Heart right ventricle (tissue), 16 donors: ENCODE measurements at regions not wholly inside any gene's neighbourhood (a gene's known extent, or its start where the extent isn't known, plus 50 kb on each side); places are given as distances from the start of the nearest gene placed in this dataset.
"Not testable (repeated sequence)": the region's sequence is repeated elsewhere in the genome, so short reads cannot be mapped to it uniquely, and the experiment has no call there.

Experiments
- ATAC-seq, 8 donors: fragments of 200-7000 bp; cut with Tn5 transposase; one replicate each; pipeline ENCODE4 v1.9.1; 2020; ENCODE audit warnings: mild to moderate bottlenecking in 8 of 8, moderate library complexity in 8 of 8, moderate number of reproducible peaks in 1 of 8
- DNase-seq, 2 donors: peaks; one replicate each; pipeline ENCODE4 v3.0.0-alpha.2; 2020
- H3K27ac ChIP-seq, 10 donors: fragments of 200-600 bp; sonication (generic) in 2 of 10; one replicate each; pipeline versions ENCODE4 v1.5.0 to v1.8.0; 2020 to 2022; ENCODE audit warnings: mild to moderate bottlenecking in 3 of 10
- H3K27me3 ChIP-seq, 7 donors: fragments of 200-600 bp; one replicate each; pipeline ENCODE4 v1.8.0; 2021 to 2022; ENCODE audit warnings: mild to moderate bottlenecking in 2 of 7
- H3K36me3 ChIP-seq, 9 donors: fragments of 200-600 bp; sonication (generic) in 1 of 9; one replicate each; pipeline versions ENCODE4 v1.5.0 to v1.8.0; 2020 to 2022; ENCODE audit warnings: mild to moderate bottlenecking in 2 of 9
- H3K4me1 ChIP-seq, 9 donors: fragments of 200-600 bp; sonication (generic) in 1 of 9; one replicate each; pipeline versions ENCODE4 v1.5.0 to v1.8.0; 2020 to 2022; ENCODE audit warnings: mild to moderate bottlenecking in 4 of 9
- H3K4me3 ChIP-seq, 10 donors: fragments of 200-600 bp; sonication (generic) in 2 of 10; one replicate each; pipeline versions ENCODE4 v1.5.0 to v1.8.0; 2020 to 2022; ENCODE audit warnings: mild to moderate bottlenecking in 7 of 10, moderate library complexity in 2 of 10
- H3K9me3 ChIP-seq, 11 donors: fragments of 200-600 bp in 10 of 11; sonication (generic) in 2 of 11; one replicate each; pipeline versions ENCODE4 v1.5.0 to v1.8.0; 2013 to 2022; ENCODE audit warnings: mild to moderate bottlenecking in 2 of 11, control low read depth in 1 of 11, moderate library complexity in 1 of 11
- WGBS, 2 donors: extraction: QIAGEN DNeasy Blood & Tissue Kit; methylation state at CpG; one replicate each; pipeline ENCODE4 v1.1.7; 2013; ENCODE audit warnings: inconsistent platforms in 1 of 2; 5-methylcytosine and 5-hydroxymethylcytosine counted together
- intact Hi-C, 10 donors: fragments of 100-400 bp; cut with DNase I; formaldehyde crosslinking; loops; one replicate each; pipeline versions ENCODE4 v1.11.1 to v1.14.2; 2022
- TF ChIP-seq, protein P1 (sequence below), 9 donors: fragments of 200-600 bp; sonication (generic) in 2 of 9; IDR thresholded peaks; one replicate each; pipeline versions ENCODE4 v1.5.0 to v1.8.0; 2021 to 2022; ENCODE audit warnings: antibody characterized with exemption in 9 of 9, mild to moderate bottlenecking in 5 of 9, moderate library complexity in 1 of 9
- donor health status: Arrhythmogenic right ventricular cardiomyopathy.
- donor health status: ischemic (EF 13 %, LVEDD 7.1; RV severe dilation, severe dysfunction).
- donor health status: healthy with polysubstance abuse.
- donor health status: DM: no; HTN: yes; CAD: no.
- donor health status: DM: no; HTN: no; CAD: no.
- donor health status: ischemic (EF 25% LVEDD 6.9; RV normal size, moderate dysfunction).
- donor health status: ischemic (EF 25% LVEDD 5.7; RV mildly dilated, moderate dysfunction).
- donor health status: healthy.
- donor health status: DM: yes; HTN: yes; CAD: no.
- donor health status: Ischemic cardiomyopathy.
- donor health status: ischemic (EF 35%, LVEDD 5.7; RV mildly dilated, moderate dysfunction).
- donor health status: nonischemic (EF 11% LVEDD 7.7; RV severe dilation, severe dysfunction).
- donor health status: DM: yes; HTN: yes; CAD: no.
- donor health status: PGD.
- donor health status: ischemic (EF 29% LVEDD 5.4; RV normal size, mild dysfunction).
- donor health status: nonischemic (EF 23%, LVEDD 6.1; RV moderate dilation, normal function).

DNA sequence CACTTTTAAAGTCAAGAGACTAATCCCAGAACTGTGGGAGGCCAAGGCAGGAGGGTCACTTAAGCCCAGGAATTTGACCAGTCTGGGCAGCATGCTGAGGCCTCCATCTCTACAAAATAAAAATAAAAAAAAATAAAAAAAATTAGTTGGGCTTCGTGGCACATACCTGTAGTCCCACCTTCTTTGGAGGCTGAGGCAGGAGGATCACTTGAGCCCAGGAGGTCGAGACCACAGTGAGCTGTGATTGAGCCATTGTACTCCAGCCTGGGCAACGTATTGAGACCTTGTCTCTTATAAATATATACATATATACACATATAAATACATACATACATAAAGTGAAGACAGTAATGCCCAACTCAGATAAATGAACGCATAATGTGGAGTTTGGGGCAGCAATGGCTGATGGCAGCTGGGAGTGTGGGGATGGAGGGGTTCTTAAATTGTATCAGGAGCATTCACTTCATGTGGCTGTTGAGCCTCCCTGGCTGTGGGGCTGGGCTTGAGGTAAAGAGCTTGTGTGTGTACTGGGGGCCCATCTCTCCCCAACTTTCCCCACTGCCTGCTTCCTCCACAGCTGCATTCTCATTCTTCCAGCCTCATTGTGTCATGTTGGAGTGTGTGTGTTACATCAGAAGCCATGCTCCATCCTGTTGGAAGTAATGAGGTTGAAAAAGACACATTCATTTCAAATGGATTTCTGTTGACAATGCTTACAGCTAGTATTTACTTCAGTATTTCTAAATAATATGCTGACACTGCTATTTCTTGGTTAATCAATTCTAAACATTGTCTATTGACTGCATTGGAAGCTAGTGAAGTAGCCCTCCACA, 96.5 kb upstream of the HS6ST1 start:
- 84 to 93% methylated on average over 4 of the region's 4 CpGs for WGBS, 2 donors
- intact Hi-C loops: loop anchor here in 1 of 10 donors (5.0 kb wide), 1 partner anchor 767 kb away; no protein-coding TSS in a partner anchor
- ATAC-seq (no peak), DNase-seq (no peak)
- Histone ChIP-seq H3K4me3 (no peak overlapping the region), H3K9me3 (peaks cover 0 to 5% (median 0%) of the 10 kb centered on the region in 11 donors), H3K4me1 (no peaks in the 10 kb centered on the region), H3K27me3 (no peaks in the 10 kb centered on the region), H3K27ac (no peak overlapping the region), H3K36me3 (no peaks in the 10 kb centered on the region)
- TF ChIP-seq, protein P1, sequence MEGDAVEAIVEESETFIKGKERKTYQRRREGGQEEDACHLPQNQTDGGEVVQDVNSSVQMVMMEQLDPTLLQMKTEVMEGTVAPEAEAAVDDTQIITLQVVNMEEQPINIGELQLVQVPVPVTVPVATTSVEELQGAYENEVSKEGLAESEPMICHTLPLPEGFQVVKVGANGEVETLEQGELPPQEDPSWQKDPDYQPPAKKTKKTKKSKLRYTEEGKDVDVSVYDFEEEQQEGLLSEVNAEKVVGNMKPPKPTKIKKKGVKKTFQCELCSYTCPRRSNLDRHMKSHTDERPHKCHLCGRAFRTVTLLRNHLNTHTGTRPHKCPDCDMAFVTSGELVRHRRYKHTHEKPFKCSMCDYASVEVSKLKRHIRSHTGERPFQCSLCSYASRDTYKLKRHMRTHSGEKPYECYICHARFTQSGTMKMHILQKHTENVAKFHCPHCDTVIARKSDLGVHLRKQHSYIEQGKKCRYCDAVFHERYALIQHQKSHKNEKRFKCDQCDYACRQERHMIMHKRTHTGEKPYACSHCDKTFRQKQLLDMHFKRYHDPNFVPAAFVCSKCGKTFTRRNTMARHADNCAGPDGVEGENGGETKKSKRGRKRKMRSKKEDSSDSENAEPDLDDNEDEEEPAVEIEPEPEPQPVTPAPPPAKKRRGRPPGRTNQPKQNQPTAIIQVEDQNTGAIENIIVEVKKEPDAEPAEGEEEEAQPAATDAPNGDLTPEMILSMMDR (IDR thresholded peaks at IDR 0.05): no peak

DNA sequence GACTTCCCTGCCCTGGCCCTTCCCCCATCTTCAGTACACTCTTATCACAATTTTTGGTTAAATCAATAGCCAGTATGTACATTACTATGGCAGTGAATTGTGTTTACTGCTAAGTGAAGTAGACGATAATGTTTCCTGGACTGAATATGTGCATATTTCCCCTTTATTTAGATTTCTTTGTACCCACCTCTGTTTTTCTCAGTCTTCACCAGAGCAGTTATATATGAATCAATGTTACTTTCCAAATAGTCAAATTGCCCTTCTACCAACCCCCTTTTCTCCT, 97.1 kb upstream of the HS6ST1 start:
- DNase-seq (no peak), ATAC-seq (no peak)
- H3K4me1 ChIP-seq: no peaks in the 10 kb centered on the region
- intact Hi-C loops: no loop called here
- no peak overlapping the region for H3K27ac ChIP-seq
- TF ChIP-seq, protein P1 (IDR thresholded peaks at IDR 0.05): no peak
- no peaks in the 10 kb centered on the region for H3K27me3 ChIP-seq
- no peak overlapping the region for H3K4me3 ChIP-seq
- peaks cover 0 to 5% (median 0%) of the 10 kb centered on the region in 11 donors for H3K9me3 ChIP-seq
- WGBS, 2 donors: 89% methylated on average over 1 of the region's 1 CpG
- H3K36me3 ChIP-seq: no peaks in the 10 kb centered on the region

DNA sequence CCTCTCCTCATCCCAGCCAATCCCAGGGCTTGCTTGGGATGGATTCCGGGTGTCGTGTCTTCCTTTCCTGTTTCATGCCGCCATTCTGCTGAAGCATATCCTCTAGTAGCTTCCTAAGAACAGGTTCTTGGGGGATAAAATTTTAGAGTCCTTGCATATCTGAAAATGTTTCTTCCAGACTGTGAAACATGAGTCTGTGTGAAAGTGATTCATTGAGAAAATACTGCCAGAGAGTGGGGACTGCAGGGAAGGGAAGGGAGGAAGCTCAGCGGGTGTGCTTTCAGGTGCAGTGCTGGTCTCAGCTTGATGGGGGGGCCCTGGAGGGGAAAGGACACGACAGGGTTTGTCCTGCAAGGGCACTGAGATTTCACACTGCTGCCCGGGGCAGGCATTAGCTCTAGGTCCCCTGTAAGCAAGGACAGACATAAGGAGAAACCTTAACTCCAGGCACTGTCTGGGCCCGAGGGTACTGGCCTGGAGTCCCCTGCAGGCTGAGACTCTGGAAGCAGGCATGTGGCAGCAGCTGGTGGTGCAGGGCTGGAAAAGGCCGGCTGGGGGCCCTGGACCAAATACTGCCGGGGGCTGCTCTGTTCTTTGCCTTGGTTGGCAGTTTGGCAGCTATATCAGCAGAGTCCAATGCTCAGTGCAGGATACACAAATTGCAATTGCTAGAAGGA, 97.6 kb upstream of the HS6ST1 start:
- intact Hi-C loops: no loop called here
- no peak for DNase-seq
- ATAC-seq: no peak
- Histone ChIP-seq H3K4me1 (no peaks in the 10 kb centered on the region), H3K27me3 (no peaks in the 10 kb centered on the region), H3K27ac (no peak overlapping the region), H3K4me3 (no peak overlapping the region), H3K36me3 (no peaks in the 10 kb centered on the region), H3K9me3 (peaks cover 0 to 5% (median 0%) of the 10 kb centered on the region in 11 donors)
- 77 to 80% methylated on average over 9 of the region's 9 CpGs for WGBS, 2 donors
- TF ChIP-seq, protein P1 (IDR thresholded peaks at IDR 0.05): no peak

DNA sequence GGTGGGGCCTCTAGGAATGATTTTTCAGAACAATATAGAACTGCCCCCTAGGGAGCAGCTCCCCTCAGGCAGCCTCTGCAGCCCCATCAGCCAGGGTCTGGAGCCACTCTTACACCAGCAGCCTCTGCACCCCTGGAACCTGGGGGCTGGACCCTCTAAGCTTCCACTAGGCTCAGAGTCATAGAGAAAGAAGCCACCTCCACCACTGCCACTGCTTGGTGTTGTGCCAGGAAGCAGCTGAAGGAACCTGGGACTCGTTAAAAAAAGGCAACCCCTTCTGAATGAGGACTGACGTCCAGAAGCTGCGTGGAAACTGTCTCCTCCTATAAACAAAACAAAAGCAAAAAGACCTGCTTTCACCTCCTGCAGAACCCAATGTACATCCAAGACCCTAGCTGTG, 98.1 kb upstream of the HS6ST1 start:
- Histone ChIP-seq H3K27me3 (no peaks in the 10 kb centered on the region), H3K36me3 (no peaks in the 10 kb centered on the region), H3K9me3 (peaks cover 0 to 5% (median 0%) of the 10 kb centered on the region in 11 donors), H3K27ac (no peak overlapping the region), H3K4me3 (no peak overlapping the region), H3K4me1 (no peaks in the 10 kb centered on the region)
- no peak for ATAC-seq
- intact Hi-C loops: no loop called here
- WGBS, 2 donors: 66% methylated on average over 3 of the region's 3 CpGs
- no peak for DNase-seq
- TF ChIP-seq, protein P1 (IDR thresholded peaks at IDR 0.05): no peak

DNA sequence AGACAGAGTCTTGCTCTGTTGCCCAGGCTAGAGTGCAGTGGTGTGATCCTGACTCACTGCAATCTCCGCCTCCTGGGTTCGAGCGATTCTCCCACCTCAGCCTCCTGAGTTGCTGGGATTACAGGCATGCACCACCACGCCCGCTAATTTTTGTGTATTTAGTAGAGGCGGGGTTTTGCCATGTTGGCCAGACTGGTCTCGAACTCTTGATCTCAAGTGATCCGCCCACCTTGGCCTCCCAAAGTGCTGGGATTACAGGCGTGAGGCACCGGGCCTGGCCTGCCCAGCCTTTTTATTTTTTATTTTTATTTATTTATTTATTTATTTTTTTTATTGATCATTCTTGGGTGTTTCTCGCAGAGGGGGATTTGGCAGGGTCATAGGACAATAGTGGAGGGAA, 98.6 kb upstream of the HS6ST1 start:
- 95 to 97% methylated on average over 10 to 11 of the region's 11 CpGs for WGBS, 2 donors
- DNase-seq, H3K4me3 ChIP-seq, H3K36me3 ChIP-seq, ATAC-seq, H3K27me3 ChIP-seq, H3K9me3 ChIP-seq, H3K4me1 ChIP-seq, intact Hi-C loops, H3K27ac ChIP-seq: not testable (repeated sequence)
